Ovary (tissue), 7 donors: ENCODE measurements at regions not wholly inside any gene's neighbourhood (a gene's known extent, or its start where the extent isn't known, plus 50 kb on each side); places are given as distances from the start of the nearest gene placed in this dataset.

Source experiments
- DNase-seq, 5 donors: peaks; one replicate each; pipeline ENCODE4 v3.0.0-alpha.2; 2019 to 2020
- H3K27ac ChIP-seq, 2 donors: fragments of 200-600 bp; one replicate each; pipeline versions ENCODE4 v1.5.1 to v1.8.0; 2019 to 2022
- H3K27me3 ChIP-seq: fragments of 200-600 bp; one replicate; pipeline ENCODE4 v1.8.0; 2022
- H3K36me3 ChIP-seq: fragments of 200-600 bp; sonication (generic); one replicate; pipeline ENCODE4 v1.5.1; 2019
- H3K4me1 ChIP-seq: one replicate; pipeline ENCODE4 v1.8.1; 2013; ENCODE audit warnings: mild to moderate bottlenecking, moderate library complexity; ENCODE audit not compliant: insufficient read depth
- H3K4me3 ChIP-seq: fragments of 200-600 bp; sonication (generic); one replicate; pipeline ENCODE4 v1.5.1; 2017
- H3K9me3 ChIP-seq, 2 donors: fragments of 200-600 bp in 1 of 2; sonication (generic) in 1 of 2; one replicate each; pipeline versions ENCODE4 v1.5.1 to v1.8.1; 2013 to 2019; ENCODE audit warnings: mild to moderate bottlenecking in 1 of 2, moderate library complexity in 1 of 2
- CTCF ChIP-seq, 3 donors: fragments of 450-650 bp in 2 of 3; fragments of 200-600 bp in 1 of 3; IDR thresholded peaks; one replicate each; pipeline versions ENCODE4 v1.5.1 to v1.8.0; 2016 to 2022; ENCODE audit warnings: antibody characterized with exemption in 3 of 3, mild to moderate bottlenecking in 1 of 3
- EP300 ChIP-seq: sonication (generic); formaldehyde crosslinking; IDR thresholded peaks from one replicate; pipeline ENCODE4 v1.6.1; 2017; ENCODE audit warnings: antibody characterized with exemption
- POLR2A ChIP-seq: fragments of 450-650 bp; IDR thresholded peaks from one replicate; pipeline ENCODE4 v1.6.1; 2017; ENCODE audit warnings: antibody characterized with exemption, mild to moderate bottlenecking, moderate library complexity
- WGBS, 3 donors: extraction: QIAGEN DNeasy Blood & Tissue Kit in 1 of 3; methylation state at CpG; one replicate each; pipeline versions ENCODE4 v1.1.5 to v1.1.7; 2013 to 2017; 5-methylcytosine and 5-hydroxymethylcytosine counted together
- intact Hi-C, 4 donors: fragments of 100-400 bp; cut with DNase I; formaldehyde crosslinking; loops; one replicate each; pipeline versions ENCODE4 v1.11.0 to v1.15.1; 2022 to 2023
- donor health status: DM: no; HTN: no; CAD: no; lungs with moderate emphysema.
- donor health status: DM: no; HTN: no; CAD: no.
- donor health status: Bipolar disorder and iron deficiency.
- donor health status: DM: no; HTN: no; CAD: no.
- donor health status: DM: yes; HTN: yes; CAD: no.

GRCh38 chr3:67118635-67119034, 120.5 kb downstream of the KBTBD8 start:
- H3K36me3 ChIP-seq = no peaks in the 10 kb centered on the region
- H3K4me3 ChIP-seq = no peak overlapping the region
- intact Hi-C loops = loop anchor here in 1 of 4 donors (10.0 kb wide), 1 partner anchor 1756 kb away; no protein-coding TSS in a partner anchor
- H3K27me3 ChIP-seq = no peaks in the 10 kb centered on the region
- no peak overlapping the region for H3K27ac ChIP-seq
- no peaks in the 10 kb centered on the region for H3K4me1 ChIP-seq
- WGBS, 3 donors = 27 to 48% (median 39%) methylated on average over 3 of the region's 3 CpGs
- H3K9me3 ChIP-seq = no peaks in the 10 kb centered on the region
- DNase-seq = no peak
- TF ChIP-seq EP300 (no peak), POLR2A (no peak), CTCF (IDR thresholded peaks at IDR 0.05) (no peak)

GRCh38 chr3:67123914-67124313, 125.8 kb downstream of the KBTBD8 start:
- no peak for TF ChIP-seq POLR2A
- no peak for TF ChIP-seq CTCF (IDR thresholded peaks at IDR 0.05)
- TF ChIP-seq EP300 = no peak
- Histone ChIP-seq H3K9me3 (no peaks in the 10 kb centered on the region), H3K27ac (no peak overlapping the region), H3K4me3 (no peak overlapping the region), H3K36me3 (no peaks in the 10 kb centered on the region), H3K27me3 (no peaks in the 10 kb centered on the region), H3K4me1 (no peaks in the 10 kb centered on the region)
- WGBS, 3 donors = 78 to 87% (median 81%) methylated on average over 5 of the region's 5 CpGs
- intact Hi-C loops = no loop called here
- no peak for DNase-seq

- Histone ChIP-seq H3K9me3 (no peaks in the 10 kb centered on the region), H3K36me3 (no peaks in the 10 kb centered on the region), H3K4me1 (no peaks in the 10 kb centered on the region), H3K27ac (no peak overlapping the region), H3K4me3 (no peak overlapping the region), H3K27me3 (no peaks in the 10 kb centered on the region)
- TF ChIP-seq POLR2A = no peak
- TF ChIP-seq EP300 = no peak
- no peak for TF ChIP-seq CTCF (IDR thresholded peaks at IDR 0.05)
- no peak for DNase-seq
- intact Hi-C loops = no loop called here
- WGBS, 3 donors = 61 to 66% (median 63%) methylated on average over 3 of the region's 3 CpGs
Observed at GRCh38 chr3:67127254-67127653, 129.1 kb downstream of the KBTBD8 start.

- Histone ChIP-seq H3K36me3 (no peaks in the 10 kb centered on the region), H3K27ac (no peak overlapping the region), H3K4me1 (no peaks in the 10 kb centered on the region), H3K4me3 (no peak overlapping the region), H3K9me3 (peaks cover 0 to 3% of the 10 kb centered on the region in 2 donors), H3K27me3 (no peaks in the 10 kb centered on the region)
- 85 to 86% (median 85%) methylated on average over 8 of the region's 8 CpGs for WGBS, 3 donors
- no peak for DNase-seq
- intact Hi-C loops = loop anchor here in 1 of 4 donors (5.0 kb wide), 1 partner anchor 1620 kb away; no protein-coding TSS in a partner anchor
- TF ChIP-seq POLR2A = no peak
- TF ChIP-seq CTCF (IDR thresholded peaks at IDR 0.05) = no peak
- no peak for TF ChIP-seq EP300
Observed at GRCh38 chr3:67142432-67142831, 144.3 kb downstream of the KBTBD8 start.
